ENCODE measurements at regions not wholly inside any gene's neighbourhood (a gene's known extent, or its start where the extent isn't known, plus 50 kb on each side); places are given as distances from the start of the nearest gene placed in this dataset.

GRCh38 chr13:55661505-55661904 lies 1479.2 kb upstream of the PRR20A start:
- TF ChIP-seq, protein P1, sequence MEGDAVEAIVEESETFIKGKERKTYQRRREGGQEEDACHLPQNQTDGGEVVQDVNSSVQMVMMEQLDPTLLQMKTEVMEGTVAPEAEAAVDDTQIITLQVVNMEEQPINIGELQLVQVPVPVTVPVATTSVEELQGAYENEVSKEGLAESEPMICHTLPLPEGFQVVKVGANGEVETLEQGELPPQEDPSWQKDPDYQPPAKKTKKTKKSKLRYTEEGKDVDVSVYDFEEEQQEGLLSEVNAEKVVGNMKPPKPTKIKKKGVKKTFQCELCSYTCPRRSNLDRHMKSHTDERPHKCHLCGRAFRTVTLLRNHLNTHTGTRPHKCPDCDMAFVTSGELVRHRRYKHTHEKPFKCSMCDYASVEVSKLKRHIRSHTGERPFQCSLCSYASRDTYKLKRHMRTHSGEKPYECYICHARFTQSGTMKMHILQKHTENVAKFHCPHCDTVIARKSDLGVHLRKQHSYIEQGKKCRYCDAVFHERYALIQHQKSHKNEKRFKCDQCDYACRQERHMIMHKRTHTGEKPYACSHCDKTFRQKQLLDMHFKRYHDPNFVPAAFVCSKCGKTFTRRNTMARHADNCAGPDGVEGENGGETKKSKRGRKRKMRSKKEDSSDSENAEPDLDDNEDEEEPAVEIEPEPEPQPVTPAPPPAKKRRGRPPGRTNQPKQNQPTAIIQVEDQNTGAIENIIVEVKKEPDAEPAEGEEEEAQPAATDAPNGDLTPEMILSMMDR (IDR thresholded peaks at IDR 0.05), result no peak
- no peak for TF ChIP-seq POLR2A (IDR thresholded peaks at IDR 0.05)
